Neural cell (in vitro differentiated cells): ENCODE measurements at regions not wholly inside any gene's neighbourhood (a gene's known extent, or its start where the extent isn't known, plus 50 kb on each side); places are given as distances from the start of the nearest gene placed in this dataset.

Source experiments
- H2AFZ ChIP-seq: fragments of 200-600, 300-800 bp; sonication (generic), shearing (Covaris generic); 2 replicates; pipeline ENCODE4 v1.6.0; 2014; ENCODE audit warnings: low read depth, mild to moderate bottlenecking, antibody characterized with exemption, low read length, moderate library complexity
- H3F3A ChIP-seq: fragments of 200-600 bp; shearing (Covaris generic); 2 replicates; pipeline ENCODE4 v1.6.1; 2016; ENCODE audit warnings: mild to moderate bottlenecking, moderate library complexity, mixed read lengths, antibody characterized with exemption, low read length; ENCODE audit not compliant: insufficient read depth, poor library complexity, severe bottlenecking
- H3K27ac ChIP-seq: fragments of 200-600, 300-800 bp; sonication (generic), shearing (Covaris generic); 2 replicates; pipeline ENCODE4 v1.5.1; 2014; ENCODE audit warnings: mild to moderate bottlenecking, low read length, moderate library complexity
- H3K27me3 ChIP-seq: fragments of 300-800, 200-600 bp; sonication (generic), shearing (Covaris generic); 2 replicates; pipeline ENCODE4 v1.6.0; 2014; ENCODE audit warnings: mild to moderate bottlenecking, low read depth, low read length, moderate library complexity; ENCODE audit not compliant: insufficient read depth
- H3K36me3 ChIP-seq: fragments of 300-800, 200-600 bp; sonication (generic), shearing (Covaris generic); 2 replicates; pipeline ENCODE4 v1.5.1; 2014; ENCODE audit warnings: mild to moderate bottlenecking, antibody characterized with exemption, low read length, moderate library complexity; ENCODE audit not compliant: insufficient read depth
- H3K4me2 ChIP-seq: fragments of 300-800, 200-600 bp; sonication (generic), shearing (Covaris generic); 2 replicates; pipeline ENCODE4 v1.6.0; 2014; ENCODE audit warnings: mild to moderate bottlenecking, low read length
- H3K4me3 ChIP-seq: fragments of 300-800, 200-600 bp; sonication (generic), shearing (Covaris generic); 2 replicates; pipeline ENCODE4 v1.5.1; 2014; ENCODE audit warnings: mild to moderate bottlenecking, low read length, moderate library complexity
- H3K79me2 ChIP-seq: fragments of 200-600 bp; shearing (Covaris generic); replicated peaks from 2 replicates; pipeline ENCODE4 v1.6.0; 2014; ENCODE audit warnings: mild to moderate bottlenecking, low read length, moderate library complexity; ENCODE audit not compliant: insufficient read depth
- H3K9ac ChIP-seq: fragments of 300-800, 200-600 bp; sonication (generic), shearing (Covaris generic); 2 replicates; pipeline ENCODE4 v1.6.1; 2016; ENCODE audit warnings: mild to moderate bottlenecking, low read length, mixed read lengths
- H3K9me2 ChIP-seq: fragments of 200-600 bp; shearing (Covaris generic); 2 replicates; pipeline ENCODE4 v1.6.1; 2016; ENCODE audit warnings: mild to moderate bottlenecking, low read length, mixed read lengths; ENCODE audit not compliant: insufficient read depth
- H3K9me3 ChIP-seq: fragments of 200-600, 300-800 bp; sonication (generic), shearing (Covaris generic); 2 replicates; pipeline ENCODE4 v1.6.1; 2016; ENCODE audit warnings: mild to moderate bottlenecking, mixed run types, low read length, moderate library complexity, mixed read lengths
- H4K20me1 ChIP-seq: fragments of 200-600 bp; shearing (Covaris generic); 2 replicates; pipeline ENCODE4 v1.6.1; 2016; ENCODE audit warnings: mild to moderate bottlenecking, mixed run types; ENCODE audit not compliant: insufficient read depth
- CTCF ChIP-seq: fragments of 450-650 bp; IDR thresholded peaks from 2 replicates; pipeline ENCODE4 v1.5.1; 2014; ENCODE audit warnings: antibody characterized with exemption, mild to moderate bottlenecking, moderate library complexity; ENCODE audit not compliant: poor library complexity, severe bottlenecking
- EZH2 ChIP-seq: fragments of 200-600, 300-800 bp; shearing (Covaris generic), sonication (generic); IDR thresholded peaks from 2 replicates; pipeline ENCODE4 v1.6.1; 2014; ENCODE audit warnings: antibody characterized with exemption, low read length, borderline replicate concordance, mild to moderate bottlenecking; ENCODE audit not compliant: insufficient read depth, poor library complexity, severe bottlenecking
- MXI1 ChIP-seq: fragments of 450-650 bp; conservative IDR thresholded peaks from 2 replicates; pipeline ENCODE4 v1.6.1; 2014; ENCODE audit warnings: antibody characterized with exemption, mild to moderate bottlenecking; ENCODE audit not compliant: poor library complexity, severe bottlenecking
- POLR2AphosphoS5 ChIP-seq: IDR thresholded peaks from 2 replicates; pipeline ENCODE4 v1.6.1; 2012
- REST ChIP-seq: IDR thresholded peaks from 2 replicates; pipeline ENCODE4 v1.6.1; 2012; ENCODE audit warnings: borderline replicate concordance
- SMC3 ChIP-seq: fragments of 450-650 bp; conservative IDR thresholded peaks from 2 replicates; pipeline ENCODE4 v1.6.1; 2014; ENCODE audit warnings: antibody characterized with exemption, mild to moderate bottlenecking, moderate library complexity; ENCODE audit not compliant: poor library complexity
- TAF1 ChIP-seq: IDR thresholded peaks from 2 replicates; pipeline ENCODE4 v1.6.1; 2012; ENCODE audit warnings: low read depth

- H2AFZ ChIP-seq: no peak overlapping the region
- H3K36me3 ChIP-seq: no peaks in the 10 kb centered on the region
- no peaks in the 10 kb centered on the region for H3K79me2 ChIP-seq
- TF ChIP-seq SMC3: no peak
- TF ChIP-seq CTCF: no peak
- TF ChIP-seq POLR2AphosphoS5: no peak
- TF ChIP-seq EZH2: no peak
- no peak for TF ChIP-seq REST
- TF ChIP-seq TAF1: no peak
- H3F3A ChIP-seq: no peaks in the 10 kb centered on the region
- no peak overlapping the region for H3K4me2 ChIP-seq
- no peaks in the 10 kb centered on the region for H4K20me1 ChIP-seq
- no peak overlapping the region for H3K4me3 ChIP-seq
- no peaks in the 10 kb centered on the region for H3K9me2 ChIP-seq
- H3K9ac ChIP-seq: no peak overlapping the region
- H3K27ac ChIP-seq: no peak overlapping the region
- no peaks in the 10 kb centered on the region for H3K27me3 ChIP-seq
- H3K9me3 ChIP-seq: no peaks in the 10 kb centered on the region
Observed at GRCh38 chr5:4212981-4213819, 617.6 kb downstream of the IRX1 start.

- H3K4me2 ChIP-seq: no peak overlapping the region
- no peaks in the 10 kb centered on the region for H3K27me3 ChIP-seq
- H3K9ac ChIP-seq: no peak overlapping the region
- no peaks in the 10 kb centered on the region for H3K36me3 ChIP-seq
- no peaks in the 10 kb centered on the region for H3K9me3 ChIP-seq
- no peaks in the 10 kb centered on the region for H4K20me1 ChIP-seq
- no peaks in the 10 kb centered on the region for H3K79me2 ChIP-seq
- no peak overlapping the region for H3K27ac ChIP-seq
- H3K9me2 ChIP-seq: no peaks in the 10 kb centered on the region
- TF ChIP-seq REST (no peak), MXI1 (no peak), POLR2AphosphoS5 (no peak)
- H2AFZ ChIP-seq: no peak overlapping the region
- no peaks in the 10 kb centered on the region for H3F3A ChIP-seq
- H3K4me3 ChIP-seq: no peak overlapping the region
Observed at GRCh38 chr5:4215143-4215542, 619.5 kb downstream of the IRX1 start.
